Neural progenitor cell (in vitro differentiated cells): ENCODE measurements at regions not wholly inside any gene's neighbourhood (a gene's known extent, or its start where the extent isn't known, plus 50 kb on each side); places are given as distances from the start of the nearest gene placed in this dataset.

Experiments
- DNase-seq: peaks from one replicate; pipeline ENCODE4 v3.0.0-alpha.2; 2016; ENCODE audit warnings: low spot score
- H2AFZ ChIP-seq: fragments of 200-600 bp; sonication (generic); replicated peaks from 2 replicates; pipeline ENCODE4 v1.6.1; 2016; ENCODE audit warnings: antibody characterized with exemption
- H3F3A ChIP-seq: fragments of 200-600 bp; sonication (generic); 2 replicates; pipeline ENCODE4 v1.6.1; 2016; ENCODE audit warnings: antibody characterized with exemption, low read depth
- H3K27ac ChIP-seq: fragments of 200-600 bp; sonication (generic); 2 replicates; pipeline ENCODE4 v1.5.1; 2016; ENCODE audit warnings: mild to moderate bottlenecking
- H3K27me3 ChIP-seq: fragments of 200-600 bp; sonication (generic); 2 replicates; pipeline ENCODE4 v1.6.1; 2016; ENCODE audit warnings: mild to moderate bottlenecking, moderate library complexity
- H3K36me3 ChIP-seq: fragments of 200-600 bp; sonication (generic); 2 replicates; pipeline ENCODE4 v1.5.1; 2016
- H3K4me1 ChIP-seq: fragments of 200-600 bp; sonication (generic); 2 replicates; pipeline ENCODE4 v1.6.1; 2016; ENCODE audit warnings: mixed run types
- H3K4me2 ChIP-seq: fragments of 200-600 bp; sonication (generic); 2 replicates; pipeline ENCODE4 v1.6.1; 2016
- H3K4me3 ChIP-seq: fragments of 200-600 bp; sonication (generic); 2 replicates; pipeline ENCODE4 v1.5.1; 2016
- H3K79me2 ChIP-seq: fragments of 200-600 bp; sonication (generic); 2 replicates; pipeline ENCODE4 v1.6.1; 2016; ENCODE audit warnings: low read depth
- H3K9ac ChIP-seq: fragments of 200-600 bp; sonication (generic); 2 replicates; pipeline ENCODE4 v1.6.1; 2016
- H3K9me3 ChIP-seq: fragments of 200-600 bp; sonication (generic); 2 replicates; pipeline ENCODE4 v1.5.1; 2016; ENCODE audit warnings: low read depth
- H4K20me1 ChIP-seq: fragments of 200-600 bp; sonication (generic); 2 replicates; pipeline ENCODE4 v1.6.1; 2016; ENCODE audit warnings: low read depth
- H3K27ac Mint-ChIP-seq: 3 replicates; pipeline ENCODE4 v1.8.0; 2021; ENCODE audit warnings: mixed read lengths
- H3K27me3 Mint-ChIP-seq: 2 replicates; pipeline ENCODE4 v1.8.0; 2022; ENCODE audit warnings: low read depth, mild to moderate bottlenecking, inconsistent platforms, moderate library complexity, mixed read lengths; ENCODE audit not compliant: insufficient read depth
- H3K36me3 Mint-ChIP-seq: 3 replicates; pipeline ENCODE4 v1.8.0; 2021; ENCODE audit warnings: mixed read lengths
- H3K4me1 Mint-ChIP-seq: 3 replicates; pipeline ENCODE4 v1.8.0; 2021; ENCODE audit warnings: mixed read lengths
- H3K4me3 Mint-ChIP-seq: 3 replicates; pipeline ENCODE4 v1.8.0; 2021; ENCODE audit warnings: mild to moderate bottlenecking, moderate library complexity, mixed read lengths
- H3K9me3 Mint-ChIP-seq: 3 replicates; pipeline ENCODE4 v1.8.0; 2020; ENCODE audit warnings: mixed read lengths
- EZH2 ChIP-seq: fragments of 200-600 bp; sonication (generic); IDR thresholded peaks from 2 replicates; pipeline ENCODE4 v1.6.1; 2017; ENCODE audit warnings: antibody characterized with exemption, mild to moderate bottlenecking, moderate library complexity
- EZH2phosphoT487 ChIP-seq: fragments of 200-600 bp; sonication (generic); IDR thresholded peaks from 2 replicates; pipeline ENCODE4 v1.6.1; 2017; ENCODE audit warnings: antibody characterized with exemption
- TF ChIP-seq, protein P1 (sequence below): fragments of 200-600 bp; sonication (generic); IDR thresholded peaks from 2 replicates; pipeline ENCODE4 v1.5.1; 2017; ENCODE audit warnings: antibody characterized with exemption, mild to moderate bottlenecking

DNA sequence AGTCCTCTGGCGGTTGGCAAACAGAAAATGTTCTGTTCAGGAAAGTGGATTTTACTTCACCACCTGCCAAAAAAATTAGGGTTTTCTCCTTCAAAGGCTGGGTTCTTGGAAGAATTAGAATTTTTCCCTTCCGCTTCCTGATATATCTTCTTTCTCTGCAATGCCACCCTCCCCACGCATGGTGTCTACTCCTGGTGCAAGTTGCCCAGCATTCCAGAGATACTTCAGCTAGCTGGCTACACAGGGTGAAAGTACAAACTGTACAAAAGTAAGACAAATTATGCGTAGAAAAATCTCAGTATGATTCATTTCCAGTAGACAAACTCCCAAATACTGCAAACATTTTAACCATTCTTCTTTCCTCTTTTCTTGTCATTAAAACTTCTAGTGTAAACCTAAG is 430.1 kb upstream of the ESRRG start:
- Histone ChIP-seq H3K4me1 (no peaks in the 10 kb centered on the region), H3K36me3 (no peaks in the 10 kb centered on the region), H3K9me3 (peaks cover 3% of the 10 kb centered on the region), H3K4me2 (no peak overlapping the region), H3K4me3 (no peak overlapping the region), H3K9ac (no peak overlapping the region), H2AFZ (no peak overlapping the region), H3K27ac (no peak overlapping the region), H3F3A (no peaks in the 10 kb centered on the region), H3K27me3 (no peaks in the 10 kb centered on the region), H3K79me2 (no peaks in the 10 kb centered on the region), H4K20me1 (no peaks in the 10 kb centered on the region)
- no peak for DNase-seq
- H3K36me3 Mint-ChIP-seq, result no peaks in the 10 kb centered on the region
- H3K27ac Mint-ChIP-seq, result no peak overlapping the region
- no peak for TF ChIP-seq EZH2
- TF ChIP-seq, protein P1, sequence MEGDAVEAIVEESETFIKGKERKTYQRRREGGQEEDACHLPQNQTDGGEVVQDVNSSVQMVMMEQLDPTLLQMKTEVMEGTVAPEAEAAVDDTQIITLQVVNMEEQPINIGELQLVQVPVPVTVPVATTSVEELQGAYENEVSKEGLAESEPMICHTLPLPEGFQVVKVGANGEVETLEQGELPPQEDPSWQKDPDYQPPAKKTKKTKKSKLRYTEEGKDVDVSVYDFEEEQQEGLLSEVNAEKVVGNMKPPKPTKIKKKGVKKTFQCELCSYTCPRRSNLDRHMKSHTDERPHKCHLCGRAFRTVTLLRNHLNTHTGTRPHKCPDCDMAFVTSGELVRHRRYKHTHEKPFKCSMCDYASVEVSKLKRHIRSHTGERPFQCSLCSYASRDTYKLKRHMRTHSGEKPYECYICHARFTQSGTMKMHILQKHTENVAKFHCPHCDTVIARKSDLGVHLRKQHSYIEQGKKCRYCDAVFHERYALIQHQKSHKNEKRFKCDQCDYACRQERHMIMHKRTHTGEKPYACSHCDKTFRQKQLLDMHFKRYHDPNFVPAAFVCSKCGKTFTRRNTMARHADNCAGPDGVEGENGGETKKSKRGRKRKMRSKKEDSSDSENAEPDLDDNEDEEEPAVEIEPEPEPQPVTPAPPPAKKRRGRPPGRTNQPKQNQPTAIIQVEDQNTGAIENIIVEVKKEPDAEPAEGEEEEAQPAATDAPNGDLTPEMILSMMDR, result no peak
- no peak overlapping the region for H3K4me3 Mint-ChIP-seq
- H3K9me3 Mint-ChIP-seq, result no peaks in the 10 kb centered on the region
- H3K4me1 Mint-ChIP-seq, result no peaks in the 10 kb centered on the region
- H3K27me3 Mint-ChIP-seq, result no peaks in the 10 kb centered on the region

DNA sequence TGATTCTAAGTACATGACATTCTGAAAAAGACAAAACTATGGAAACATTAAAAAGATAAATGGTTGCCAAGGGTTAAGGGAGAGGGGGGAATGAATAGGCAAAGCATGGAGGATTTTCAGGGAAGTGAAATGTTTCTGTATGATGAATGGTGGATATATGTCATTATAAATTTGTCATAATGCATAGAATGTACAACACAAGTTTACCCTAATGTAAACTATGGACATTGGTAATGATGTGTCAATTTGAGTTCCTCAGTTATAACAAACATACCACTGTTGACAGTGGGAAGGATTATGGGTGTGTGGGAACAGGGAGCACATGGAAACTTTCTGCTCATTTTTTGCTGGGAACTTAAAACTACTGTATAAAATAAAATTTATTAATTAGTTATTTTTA is 427.1 kb upstream of the ESRRG start:
- H3K27me3 ChIP-seq, result no peaks in the 10 kb centered on the region
- no peaks in the 10 kb centered on the region for H3K36me3 ChIP-seq
- no peak overlapping the region for H3K9ac ChIP-seq
- Mint-ChIP-seq H3K4me1 (no peaks in the 10 kb centered on the region), H3K4me3 (no peak overlapping the region), H3K9me3 (peaks cover 1% of the 10 kb centered on the region), H3K27me3 (no peaks in the 10 kb centered on the region), H3K27ac (no peak overlapping the region), H3K36me3 (no peaks in the 10 kb centered on the region)
- no peak for DNase-seq
- H3K4me3 ChIP-seq, result no peak overlapping the region
- no peak overlapping the region for H3K27ac ChIP-seq
- H3K9me3 ChIP-seq, result peaks cover 3% of the 10 kb centered on the region
- no peaks in the 10 kb centered on the region for H4K20me1 ChIP-seq
- no peak for TF ChIP-seq EZH2
- TF ChIP-seq, protein P1, result no peak
- TF ChIP-seq EZH2phosphoT487, result no peak
- H3K4me2 ChIP-seq, result no peak overlapping the region
- no peaks in the 10 kb centered on the region for H3K79me2 ChIP-seq
- H2AFZ ChIP-seq, result no peak overlapping the region
- no peaks in the 10 kb centered on the region for H3K4me1 ChIP-seq
- H3F3A ChIP-seq, result no peaks in the 10 kb centered on the region

DNA sequence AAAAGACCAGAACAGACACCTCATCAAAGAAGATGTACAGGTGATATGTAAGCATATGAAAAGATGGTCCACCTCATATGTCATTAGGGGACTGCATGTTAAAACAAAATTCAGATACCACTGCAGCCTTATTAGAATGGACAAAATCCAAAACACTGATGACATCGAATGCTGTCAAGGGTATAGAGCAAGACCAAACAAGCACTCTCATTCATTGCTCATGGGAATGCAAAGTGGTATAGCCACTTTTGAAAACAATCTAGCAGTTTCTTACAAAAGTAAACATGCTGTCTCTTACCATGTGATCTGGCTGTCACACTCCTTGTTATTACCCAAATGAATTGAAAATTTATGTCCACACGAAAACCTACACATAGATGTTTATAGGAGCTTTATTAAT is 426.6 kb upstream of the ESRRG start:
- Mint-ChIP-seq H3K27me3 (no peaks in the 10 kb centered on the region), H3K36me3 (no peaks in the 10 kb centered on the region), H3K4me3 (no peak overlapping the region), H3K4me1 (no peaks in the 10 kb centered on the region), H3K27ac (no peak overlapping the region), H3K9me3 (peaks cover 7% of the 10 kb centered on the region)
- no peak for DNase-seq
- Histone ChIP-seq H3K9ac (no peak overlapping the region), H3K79me2 (no peaks in the 10 kb centered on the region), H3K27ac (no peak overlapping the region), H3K4me1 (no peaks in the 10 kb centered on the region), H2AFZ (no peak overlapping the region), H4K20me1 (no peaks in the 10 kb centered on the region), H3F3A (no peaks in the 10 kb centered on the region), H3K4me2 (no peak overlapping the region), H3K27me3 (no peaks in the 10 kb centered on the region), H3K4me3 (no peak overlapping the region), H3K9me3 (peaks cover 3% of the 10 kb centered on the region), H3K36me3 (no peaks in the 10 kb centered on the region)
- no peak for TF ChIP-seq EZH2phosphoT487
- TF ChIP-seq, protein P1, result no peak
- TF ChIP-seq EZH2, result no peak

DNA sequence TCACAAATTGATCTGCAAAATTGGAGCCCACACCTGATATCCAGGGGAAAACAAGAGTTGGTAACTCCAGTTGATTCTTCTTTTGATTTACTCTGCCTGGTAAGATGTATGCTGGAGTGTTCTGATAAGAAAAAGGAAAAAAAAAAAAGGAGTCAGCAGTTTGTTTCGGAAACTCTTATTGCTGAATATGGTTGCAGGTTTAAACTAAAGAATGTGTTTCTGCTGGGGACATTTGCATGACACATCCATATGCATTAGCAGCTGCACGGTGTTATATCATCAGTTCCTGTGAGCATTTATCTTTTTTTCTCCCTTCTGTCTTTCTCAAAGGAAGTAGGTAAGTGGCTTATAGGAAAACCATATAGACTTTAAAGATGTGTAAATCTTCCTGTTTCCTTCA is 418.5 kb upstream of the ESRRG start:
- H3K27me3 Mint-ChIP-seq, result peaks cover 25% of the 10 kb centered on the region
- Histone ChIP-seq H3K27ac (no peak overlapping the region), H3K9ac (no peak overlapping the region), H3K4me3 (no peak overlapping the region), H3K4me1 (peaks cover 28% of the 10 kb centered on the region), H3K36me3 (no peaks in the 10 kb centered on the region), H3K79me2 (no peaks in the 10 kb centered on the region), H3K4me2 (no peak overlapping the region), H3F3A (peaks cover 12% of the 10 kb centered on the region), H3K27me3 (peaks cover 75% of the 10 kb centered on the region), H4K20me1 (peaks cover 25% of the 10 kb centered on the region), H2AFZ (no peak overlapping the region), H3K9me3 (no peaks in the 10 kb centered on the region)
- H3K4me1 Mint-ChIP-seq, result peaks cover 33% of the 10 kb centered on the region
- DNase-seq, result no peak
- H3K9me3 Mint-ChIP-seq, result peaks cover 7% of the 10 kb centered on the region
- no peaks in the 10 kb centered on the region for H3K36me3 Mint-ChIP-seq
- TF ChIP-seq, protein P1, result no peak
- TF ChIP-seq EZH2 (no peak), EZH2phosphoT487 (no peak)
- H3K27ac Mint-ChIP-seq, result no peak overlapping the region
- H3K4me3 Mint-ChIP-seq, result no peak overlapping the region
